ENCODE measurements at regions not wholly inside any gene's neighbourhood (a gene's known extent, or its start where the extent isn't known, plus 50 kb on each side); places are given as distances from the start of the nearest gene placed in this dataset.
A peak's percentile ranks its signal among the peaks of the same experiment; 100 is the strongest.

DNA sequence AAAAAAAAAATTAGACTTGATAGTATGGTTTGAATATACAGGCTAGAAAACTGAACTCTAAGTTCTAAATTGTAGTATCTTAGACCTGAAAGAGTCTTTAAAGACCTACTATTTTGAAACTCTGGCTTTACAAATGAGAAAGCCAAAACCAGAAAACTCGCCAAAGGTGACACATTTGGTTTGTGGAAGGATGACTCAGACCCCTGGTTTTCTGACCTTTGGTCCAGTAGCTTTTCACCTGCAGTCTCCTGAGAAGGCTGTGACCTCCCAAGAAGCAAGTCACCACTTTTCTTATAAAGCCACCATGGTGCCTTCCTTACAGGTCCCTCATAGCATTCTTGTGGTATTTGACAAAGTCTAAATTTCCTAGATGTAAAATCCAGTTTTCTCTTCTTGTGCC lies 102.1 kb upstream of the CEP78 start (continued):
- no peak for TF ChIP-seq ZNF592 (IDR thresholded peaks at IDR 0.05)
- TF ChIP-seq MEF2B (IDR thresholded peaks at IDR 0.05; ENCODE audit: partially characterized antibody, poor library complexity, severe bottlenecking) = no peak
- no peak for TF ChIP-seq TAF1 (IDR thresholded peaks at IDR 0.05; ENCODE audit: borderline replicate concordance, low read depth, low read length)
- no peak for TF ChIP-seq REST (IDR thresholded peaks at IDR 0.05; ENCODE audit: low read depth, low read length)
- no peak for TF ChIP-seq POU2F2 (IDR thresholded peaks at IDR 0.05; ENCODE audit: borderline replicate concordance, low read depth, low read length)
- TF ChIP-seq CBX3 (IDR thresholded peaks at IDR 0.05; ENCODE audit: borderline replicate concordance, low read depth) = no peak
- no peak for TF ChIP-seq BMI1 (IDR thresholded peaks at IDR 0.05; ENCODE audit: borderline replicate concordance)
- no peak for TF ChIP-seq BACH1 (IDR thresholded peaks at IDR 0.05; ENCODE audit: borderline replicate concordance)
- no peak for TF ChIP-seq SIX5 (IDR thresholded peaks at IDR 0.05; ENCODE audit: low read depth, low read length, severe bottlenecking)
- no peak for TF ChIP-seq HDAC2 (IDR thresholded peaks at IDR 0.05)
- TF ChIP-seq, protein P1, sequence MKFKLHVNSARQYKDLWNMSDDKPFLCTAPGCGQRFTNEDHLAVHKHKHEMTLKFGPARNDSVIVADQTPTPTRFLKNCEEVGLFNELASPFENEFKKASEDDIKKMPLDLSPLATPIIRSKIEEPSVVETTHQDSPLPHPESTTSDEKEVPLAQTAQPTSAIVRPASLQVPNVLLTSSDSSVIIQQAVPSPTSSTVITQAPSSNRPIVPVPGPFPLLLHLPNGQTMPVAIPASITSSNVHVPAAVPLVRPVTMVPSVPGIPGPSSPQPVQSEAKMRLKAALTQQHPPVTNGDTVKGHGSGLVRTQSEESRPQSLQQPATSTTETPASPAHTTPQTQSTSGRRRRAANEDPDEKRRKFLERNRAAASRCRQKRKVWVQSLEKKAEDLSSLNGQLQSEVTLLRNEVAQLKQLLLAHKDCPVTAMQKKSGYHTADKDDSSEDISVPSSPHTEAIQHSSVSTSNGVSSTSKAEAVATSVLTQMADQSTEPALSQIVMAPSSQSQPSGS (IDR thresholded peaks at IDR 0.05; ENCODE audit: low read length) = no peak
- TF ChIP-seq JUNB (IDR thresholded peaks at IDR 0.05) = peak; percentile 21; the same call in 1 of the 2 replicates
- TF ChIP-seq NR2F1 (conservative IDR thresholded peaks at IDR 0.05) = peak; percentile 81
- TF ChIP-seq FOXM1 (IDR thresholded peaks at IDR 0.05; ENCODE audit: low read depth, low read length) = no peak
